ENCODE measurements at regions not wholly inside any gene's neighbourhood (a gene's known extent, or its start where the extent isn't known, plus 50 kb on each side); places are given as distances from the start of the nearest gene placed in this dataset.

GRCh38 chr9:25427898-25428297 lies 250.3 kb downstream of the TUSC1 start:
- no peak for DNase-seq (ENCODE audit: low read depth, low spot score)
- Mint-ChIP-seq H3K27ac (ENCODE audit: unreplicated experiment) (no peak overlapping the region), H3K27me3 (ENCODE audit: low read depth) (no peaks in the 10 kb centered on the region), H3K9me3 (peaks cover 8% of the 10 kb centered on the region), H3K4me3 (no peak overlapping the region), H3K4me1 (no peaks in the 10 kb centered on the region), H3K36me3 (ENCODE audit: low read depth) (no peaks in the 10 kb centered on the region)
- TF ChIP-seq, protein P1, sequence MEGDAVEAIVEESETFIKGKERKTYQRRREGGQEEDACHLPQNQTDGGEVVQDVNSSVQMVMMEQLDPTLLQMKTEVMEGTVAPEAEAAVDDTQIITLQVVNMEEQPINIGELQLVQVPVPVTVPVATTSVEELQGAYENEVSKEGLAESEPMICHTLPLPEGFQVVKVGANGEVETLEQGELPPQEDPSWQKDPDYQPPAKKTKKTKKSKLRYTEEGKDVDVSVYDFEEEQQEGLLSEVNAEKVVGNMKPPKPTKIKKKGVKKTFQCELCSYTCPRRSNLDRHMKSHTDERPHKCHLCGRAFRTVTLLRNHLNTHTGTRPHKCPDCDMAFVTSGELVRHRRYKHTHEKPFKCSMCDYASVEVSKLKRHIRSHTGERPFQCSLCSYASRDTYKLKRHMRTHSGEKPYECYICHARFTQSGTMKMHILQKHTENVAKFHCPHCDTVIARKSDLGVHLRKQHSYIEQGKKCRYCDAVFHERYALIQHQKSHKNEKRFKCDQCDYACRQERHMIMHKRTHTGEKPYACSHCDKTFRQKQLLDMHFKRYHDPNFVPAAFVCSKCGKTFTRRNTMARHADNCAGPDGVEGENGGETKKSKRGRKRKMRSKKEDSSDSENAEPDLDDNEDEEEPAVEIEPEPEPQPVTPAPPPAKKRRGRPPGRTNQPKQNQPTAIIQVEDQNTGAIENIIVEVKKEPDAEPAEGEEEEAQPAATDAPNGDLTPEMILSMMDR (conservative IDR thresholded peaks at IDR 0.05) = no peak

DNA sequence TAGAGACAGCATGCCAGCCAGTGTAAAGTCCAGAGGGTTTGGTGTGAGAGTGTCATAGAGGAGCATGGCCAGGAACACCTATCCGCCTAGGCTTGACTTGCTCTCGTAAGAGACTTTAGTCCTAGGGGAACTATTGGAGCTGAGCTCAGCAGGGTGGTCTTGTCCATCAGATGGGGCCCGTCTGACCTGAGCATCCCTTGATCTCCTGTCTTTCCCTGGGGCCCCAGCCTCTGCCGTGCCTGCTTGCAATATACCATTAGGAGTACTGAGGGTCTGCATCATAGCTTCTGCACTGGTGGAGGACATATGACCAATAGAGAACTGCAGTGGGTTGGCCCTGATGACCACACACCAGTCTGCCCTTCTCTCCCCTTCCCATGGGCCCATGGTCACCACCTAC lies 251.0 kb downstream of the TUSC1 start:
- H3K36me3 Mint-ChIP-seq (ENCODE audit: low read depth) = no peaks in the 10 kb centered on the region
- no peaks in the 10 kb centered on the region for H3K27me3 Mint-ChIP-seq (ENCODE audit: low read depth)
- H3K4me1 Mint-ChIP-seq = no peaks in the 10 kb centered on the region
- DNase-seq (ENCODE audit: low read depth, low spot score) = no peak
- peaks cover 8% of the 10 kb centered on the region for H3K9me3 Mint-ChIP-seq
- no peak overlapping the region for H3K27ac Mint-ChIP-seq (ENCODE audit: unreplicated experiment)
- H3K4me3 Mint-ChIP-seq = no peak overlapping the region
- TF ChIP-seq, protein P1 (conservative IDR thresholded peaks at IDR 0.05) = no peak

- Mint-ChIP-seq H3K4me1 (no peaks in the 10 kb centered on the region), H3K36me3 (ENCODE audit: low read depth) (no peaks in the 10 kb centered on the region), H3K4me3 (no peak overlapping the region), H3K27me3 (ENCODE audit: low read depth) (no peaks in the 10 kb centered on the region), H3K9me3 (peaks cover 5% of the 10 kb centered on the region), H3K27ac (ENCODE audit: unreplicated experiment) (no peak overlapping the region)
- no peak for DNase-seq (ENCODE audit: low read depth, low spot score)
- TF ChIP-seq, protein P1 (conservative IDR thresholded peaks at IDR 0.05) = no peak
Observed at GRCh38 chr9:25421560-25421959, 256.7 kb downstream of the TUSC1 start.

DNA sequence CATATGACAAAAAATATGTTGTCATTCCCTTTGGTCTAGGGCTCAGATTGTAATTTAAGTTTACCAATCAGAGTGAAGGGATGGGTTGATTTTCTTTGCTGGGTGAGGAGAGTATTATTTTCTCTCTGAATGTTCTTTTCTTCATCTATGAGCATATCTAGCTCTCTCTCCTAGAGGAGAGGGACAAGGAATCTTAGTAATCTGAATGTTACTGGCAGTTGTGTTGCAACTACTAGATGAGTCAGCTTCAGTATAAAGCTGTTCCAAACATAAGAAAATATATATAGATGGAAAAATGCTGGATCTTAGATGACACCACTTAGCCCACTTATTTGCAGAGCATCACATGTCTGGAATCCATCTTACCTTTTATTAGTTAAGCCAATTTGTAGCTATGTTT lies 259.3 kb downstream of the TUSC1 start:
- TF ChIP-seq, protein P1 (conservative IDR thresholded peaks at IDR 0.05) = no peak
- Mint-ChIP-seq H3K36me3 (ENCODE audit: low read depth) (no peaks in the 10 kb centered on the region), H3K27ac (ENCODE audit: unreplicated experiment) (no peak overlapping the region), H3K27me3 (ENCODE audit: low read depth) (no peaks in the 10 kb centered on the region), H3K9me3 (peaks cover 2% of the 10 kb centered on the region), H3K4me1 (peaks cover 7% of the 10 kb centered on the region), H3K4me3 (no peak overlapping the region)
- no peak for DNase-seq (ENCODE audit: low read depth, low spot score)

DNA sequence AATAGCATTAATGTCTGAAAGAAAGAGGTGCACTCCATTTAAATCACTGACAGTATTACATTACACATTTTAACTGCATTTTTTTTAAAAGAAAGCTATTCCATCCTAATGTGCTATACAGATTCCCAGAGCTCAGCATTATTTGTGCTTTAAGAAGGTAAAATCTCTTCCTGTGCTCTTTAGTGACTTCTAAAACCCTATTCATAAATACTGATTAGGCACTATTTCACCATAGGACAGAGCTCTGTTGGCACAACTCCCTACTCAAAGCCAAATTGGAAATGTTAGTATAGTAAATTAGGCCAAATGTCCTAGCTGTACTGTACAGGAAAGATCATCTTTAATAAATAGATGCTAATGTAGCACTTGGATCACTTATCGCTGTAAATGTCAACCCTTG lies 262.5 kb downstream of the TUSC1 start:
- H3K36me3 Mint-ChIP-seq (ENCODE audit: low read depth) = no peaks in the 10 kb centered on the region
- no peak for DNase-seq (ENCODE audit: low read depth, low spot score)
- no peak overlapping the region for H3K4me3 Mint-ChIP-seq
- H3K4me1 Mint-ChIP-seq = peaks cover 7% of the 10 kb centered on the region
- TF ChIP-seq, protein P1 (conservative IDR thresholded peaks at IDR 0.05) = no peak
- H3K9me3 Mint-ChIP-seq = no peaks in the 10 kb centered on the region
- H3K27ac Mint-ChIP-seq (ENCODE audit: unreplicated experiment) = no peak overlapping the region
- no peaks in the 10 kb centered on the region for H3K27me3 Mint-ChIP-seq (ENCODE audit: low read depth)

- DNase-seq (ENCODE audit: low read depth, low spot score) = no peak
- H3K36me3 Mint-ChIP-seq (ENCODE audit: low read depth) = no peaks in the 10 kb centered on the region
- TF ChIP-seq, protein P1 (conservative IDR thresholded peaks at IDR 0.05) = no peak
- H3K27me3 Mint-ChIP-seq (ENCODE audit: low read depth) = no peaks in the 10 kb centered on the region
- H3K4me1 Mint-ChIP-seq = peaks cover 7% of the 10 kb centered on the region
- no peaks in the 10 kb centered on the region for H3K9me3 Mint-ChIP-seq
- no peak overlapping the region for H3K27ac Mint-ChIP-seq (ENCODE audit: unreplicated experiment)
- no peak overlapping the region for H3K4me3 Mint-ChIP-seq
Observed at GRCh38 chr9:25412646-25413045, 265.6 kb downstream of the TUSC1 start.
